ENCODE measurements at regions not wholly inside any gene's neighbourhood (a gene's known extent, or its start where the extent isn't known, plus 50 kb on each side); places are given as distances from the start of the nearest gene placed in this dataset.
"Not testable (repeated sequence)": the region's sequence is repeated elsewhere in the genome, so short reads cannot be mapped to it uniquely, and the experiment has no call there.

DNA sequence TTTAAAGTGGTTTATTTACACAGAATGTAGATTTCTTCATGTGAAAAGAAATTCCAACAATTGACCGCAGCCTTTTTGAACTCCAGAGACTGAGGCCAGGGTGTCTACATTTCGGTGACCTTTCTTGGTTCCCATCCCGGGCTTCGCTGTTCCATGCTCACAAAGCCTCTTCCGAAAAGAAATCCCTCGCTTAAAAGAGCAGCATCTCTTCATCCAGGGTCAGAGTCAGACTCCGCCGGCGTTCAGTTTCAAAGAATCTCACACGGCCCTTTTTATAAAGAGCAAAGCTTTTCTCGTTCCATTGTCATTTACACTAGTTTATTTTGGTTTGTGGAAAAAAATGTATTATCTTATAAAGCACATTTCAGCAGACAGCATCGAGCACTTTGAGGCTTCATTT is 530.6 kb upstream of the B3GAT1 start:
- DNase-seq = no peak

- DNase-seq = not testable (repeated sequence)
These were observed 530.0 kb upstream of the B3GAT1 start for GRCh38 chr11:134941936-134942600.

GRCh38 chr11:134941326-134941725 is 529.3 kb upstream of the B3GAT1 start:
- DNase-seq = no peak

DNA sequence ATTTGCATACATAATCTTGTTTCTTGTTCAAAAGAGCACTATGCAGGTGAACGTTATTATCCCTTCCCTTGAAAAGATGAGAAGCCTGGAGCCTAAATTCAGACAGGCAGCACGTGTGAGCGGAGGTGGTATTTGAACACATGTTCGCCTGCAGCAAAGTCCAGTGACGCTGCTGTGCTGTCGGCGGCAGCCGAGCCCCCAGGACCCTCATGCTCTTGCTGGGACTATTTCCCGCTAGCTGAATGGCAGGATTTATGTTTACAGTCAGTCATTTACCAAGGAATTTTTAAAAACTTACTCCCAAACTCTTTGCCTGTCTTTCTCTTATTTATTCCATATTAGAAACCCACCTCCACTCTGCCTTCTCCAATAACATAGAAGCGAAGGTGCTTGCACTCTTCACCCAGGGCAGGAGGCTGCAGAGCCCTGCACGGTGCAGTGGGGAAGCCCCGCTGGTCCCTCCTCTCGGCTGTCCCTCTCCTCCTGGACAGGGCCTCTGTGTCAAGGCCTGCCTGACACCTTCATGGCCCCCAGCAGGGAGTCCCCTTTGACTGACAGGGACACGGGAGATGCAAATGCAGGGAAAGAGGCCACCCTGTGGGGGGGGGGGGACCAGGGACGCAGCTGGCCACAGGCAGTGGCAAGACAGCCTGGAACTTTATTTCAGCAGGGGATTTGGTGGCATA is 528.5 kb upstream of the B3GAT1 start:
- no peak for DNase-seq

DNA sequence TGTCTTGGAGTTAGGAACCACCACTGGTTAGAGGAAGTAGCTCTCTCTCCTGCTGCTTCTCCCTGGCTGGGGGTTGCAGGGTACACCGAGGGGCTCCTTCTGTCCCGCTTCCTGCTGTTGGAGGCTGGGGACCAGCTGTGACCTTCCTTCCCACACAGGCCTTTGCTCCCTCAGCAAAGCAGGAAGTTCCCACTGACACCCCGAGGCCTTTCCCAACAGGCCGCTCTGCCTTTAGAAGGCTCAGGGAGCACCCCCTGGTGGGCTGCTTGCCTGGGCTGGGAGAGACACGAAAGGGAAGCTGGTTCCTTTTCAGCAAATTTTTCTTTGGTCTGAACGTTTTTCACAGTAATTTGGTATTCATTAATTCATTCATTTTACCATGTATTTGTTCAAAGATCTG is 527.9 kb upstream of the B3GAT1 start:
- no peak for DNase-seq

DNA sequence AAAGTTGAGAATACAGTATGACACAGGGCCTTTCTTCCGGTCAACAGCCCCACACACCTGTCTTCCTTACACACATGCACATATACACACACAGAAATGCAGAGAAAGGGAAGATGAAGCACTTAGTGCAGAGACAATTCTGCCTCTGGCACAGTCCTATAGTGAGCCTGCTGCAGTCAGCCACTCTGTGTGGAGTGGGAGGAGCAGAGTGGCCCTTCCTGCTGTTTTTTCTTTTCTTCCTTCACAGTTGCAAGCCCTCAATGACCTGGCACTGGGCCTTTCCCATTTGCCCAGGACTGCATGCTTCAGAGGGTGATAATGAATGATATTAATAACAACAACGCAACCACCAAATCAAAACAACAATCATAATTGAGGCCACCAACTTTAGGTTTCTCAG is 527.0 kb upstream of the B3GAT1 start:
- DNase-seq = no peak

- DNase-seq = no peak
These were observed 526.2 kb upstream of the B3GAT1 start for GRCh38 chr11:134938212-134938611.

DNA sequence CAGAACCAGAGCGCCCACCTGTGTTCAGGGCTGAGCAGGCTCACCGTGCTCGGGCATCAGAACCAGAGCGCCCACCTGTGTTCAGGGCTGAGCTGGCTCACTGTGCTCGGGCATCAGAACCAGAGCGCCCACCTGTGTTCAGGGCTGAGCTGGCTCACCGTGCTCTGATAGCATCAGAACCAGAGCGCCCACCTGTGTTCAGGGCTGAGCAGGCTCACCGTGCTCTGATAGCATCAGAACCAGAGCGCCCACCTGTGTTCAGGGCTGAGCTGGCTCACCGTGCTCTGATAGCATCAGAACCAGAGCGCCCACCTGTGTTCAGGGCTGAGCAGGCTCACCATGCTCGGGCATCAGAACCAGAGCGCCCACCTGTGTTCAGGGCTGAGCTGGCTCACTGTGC is 525.2 kb upstream of the B3GAT1 start:
- not testable (repeated sequence) for DNase-seq

DNA sequence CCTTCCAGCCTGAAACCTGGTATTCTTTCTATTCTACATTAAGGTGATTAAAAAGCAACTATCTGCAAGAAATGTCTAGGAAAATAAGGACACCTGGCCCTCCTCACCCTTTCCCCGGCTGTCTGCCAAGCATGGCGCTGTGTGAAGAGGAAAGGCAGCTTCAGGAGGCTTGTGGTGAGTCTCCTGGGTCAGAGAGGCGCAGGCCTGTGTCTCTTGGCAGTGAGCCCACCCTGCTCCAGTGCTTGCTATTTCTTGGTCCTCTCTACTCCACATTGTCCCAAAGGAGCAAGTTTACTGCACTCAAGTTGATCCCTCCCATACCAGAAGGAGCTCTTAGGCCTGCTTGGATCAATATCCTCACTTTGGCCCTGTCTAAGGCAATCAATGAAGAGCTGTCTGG is 520.7 kb upstream of the B3GAT1 start:
- no peak for DNase-seq

- DNase-seq = no peak
These were observed 513.4 kb upstream of the B3GAT1 start for GRCh38 chr11:134925432-134925831.

DNA sequence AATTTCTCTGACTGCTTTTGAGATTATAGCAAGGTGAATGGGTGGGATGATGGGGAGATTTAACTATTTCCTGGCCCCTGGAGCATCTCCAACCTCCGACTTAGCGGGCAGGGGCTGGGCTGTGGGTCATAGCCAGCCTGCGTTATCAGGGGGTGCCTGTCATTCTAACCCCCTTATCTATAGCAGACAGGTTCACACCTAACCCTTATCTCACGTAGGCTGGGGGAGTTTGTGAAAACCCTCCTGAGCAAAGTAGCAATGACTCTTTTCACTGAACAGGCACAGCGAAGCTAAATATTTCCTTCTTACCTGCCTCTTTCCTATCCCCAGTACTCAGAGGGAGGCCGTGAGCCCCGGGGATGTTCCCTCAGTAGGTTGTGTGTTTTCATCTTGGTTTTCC is 511.4 kb upstream of the B3GAT1 start:
- no peak for DNase-seq

- no peak for DNase-seq
These were observed 509.9 kb upstream of the B3GAT1 start for GRCh38 chr11:134921938-134922337.

DNA sequence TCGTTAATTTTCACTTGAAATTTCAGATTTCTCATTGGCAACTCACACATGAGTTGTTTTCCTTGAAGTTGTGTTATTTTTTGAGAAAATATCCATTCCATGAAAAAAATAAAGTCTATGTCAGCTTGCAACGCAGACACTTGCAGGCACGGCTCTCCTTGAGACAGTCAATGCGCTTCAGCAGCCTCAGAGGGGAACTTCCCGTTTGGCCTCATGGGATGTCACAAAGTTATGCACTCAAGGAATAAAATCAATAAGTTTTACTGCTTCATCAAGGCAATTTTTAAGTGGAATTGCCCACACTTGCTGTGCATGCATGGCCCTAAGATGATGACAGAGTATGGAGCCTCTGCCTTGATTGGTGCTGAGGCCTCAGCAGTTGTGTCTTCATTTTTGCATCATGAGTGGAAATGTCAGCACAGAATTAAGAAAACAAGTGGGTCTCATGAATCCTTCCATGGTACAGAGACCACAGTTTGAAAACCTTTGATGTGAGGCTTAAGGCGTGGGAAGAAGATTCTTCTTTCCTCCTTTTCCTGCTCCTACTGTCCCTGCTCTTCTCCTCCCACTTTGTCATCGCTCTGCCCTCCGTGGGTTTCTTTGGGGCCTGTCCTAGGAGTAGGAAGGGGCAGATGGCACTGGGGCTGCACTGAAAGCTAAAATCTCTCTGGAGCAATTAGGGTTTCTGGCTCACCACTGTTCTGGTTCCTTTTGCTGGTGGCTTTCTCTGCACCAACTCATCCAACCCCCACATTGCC is 509.0 kb upstream of the B3GAT1 start:
- no peak for DNase-seq

GRCh38 chr11:134916421-134917213 is 504.6 kb upstream of the B3GAT1 start:
- DNase-seq = no peak

- DNase-seq = no peak
These were observed 503.8 kb upstream of the B3GAT1 start for GRCh38 chr11:134915881-134916280.

DNA sequence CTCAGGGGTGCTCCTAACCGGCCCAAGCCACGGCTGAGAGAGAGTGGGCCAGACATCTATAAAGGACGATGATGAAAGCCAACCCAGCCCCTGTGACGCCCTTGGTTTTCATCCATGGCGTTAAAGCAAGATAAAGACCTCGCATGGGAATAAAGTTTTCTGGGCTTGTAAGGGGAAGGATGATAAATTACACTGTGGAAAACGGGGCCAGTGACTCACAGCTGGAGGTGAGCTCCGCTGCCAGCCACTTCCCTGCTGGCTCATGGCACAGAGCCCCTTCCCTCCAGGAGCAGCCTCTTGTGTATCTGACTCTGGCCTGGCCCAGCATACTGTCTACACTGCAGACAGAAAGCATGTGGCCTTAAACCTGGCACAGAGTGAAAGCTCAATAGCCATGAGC is 503.2 kb upstream of the B3GAT1 start:
- no peak for DNase-seq

- no peak for DNase-seq
These were observed 502.1 kb upstream of the B3GAT1 start for GRCh38 chr11:134913999-134914590.

DNA sequence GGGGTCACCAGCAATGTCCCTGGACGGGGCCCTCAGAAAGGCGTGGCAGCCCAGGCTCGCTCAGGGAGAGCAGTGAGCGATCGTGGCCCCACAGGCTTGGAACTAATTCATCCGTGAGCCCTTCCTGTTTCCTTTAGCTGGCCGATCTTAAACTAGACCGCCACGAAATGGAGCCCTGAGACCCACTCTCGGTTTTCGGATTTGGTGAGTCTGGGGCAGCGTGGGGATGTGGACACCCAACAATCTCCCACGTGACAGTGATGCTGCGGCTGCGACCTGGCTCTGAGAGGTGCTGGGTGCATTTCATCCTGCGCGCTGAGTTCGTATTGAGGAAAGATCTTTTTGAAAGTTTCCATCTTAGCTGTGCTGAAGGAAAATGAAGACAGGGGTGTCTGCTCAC is 501.3 kb upstream of the B3GAT1 start:
- DNase-seq = no peak

- DNase-seq = no peak
These were observed 499.6 kb upstream of the B3GAT1 start for GRCh38 chr11:134911514-134912180.

GRCh38 chr11:134908583-134908982 is 496.5 kb upstream of the B3GAT1 start:
- DNase-seq = no peak

DNA sequence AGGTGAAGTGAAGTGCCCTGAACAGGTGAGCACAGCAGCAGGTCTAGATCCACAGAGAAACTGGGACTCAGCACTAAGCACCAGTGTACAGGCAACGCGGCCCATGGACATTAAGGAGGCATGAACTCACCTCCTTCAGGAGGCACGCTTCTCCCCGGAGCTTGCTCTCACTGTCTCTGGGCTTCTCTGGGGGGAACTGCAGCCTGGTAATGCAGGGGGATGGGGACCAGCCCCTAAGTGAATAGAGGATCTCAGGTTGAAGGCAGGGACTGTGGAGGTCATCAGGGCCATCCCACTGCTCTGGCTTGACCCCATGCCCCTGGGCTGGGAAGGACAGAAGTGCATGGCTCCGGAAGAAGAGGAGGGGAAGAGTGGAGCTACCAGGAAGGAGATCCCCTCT is 495.6 kb upstream of the B3GAT1 start:
- DNase-seq = no peak

DNA sequence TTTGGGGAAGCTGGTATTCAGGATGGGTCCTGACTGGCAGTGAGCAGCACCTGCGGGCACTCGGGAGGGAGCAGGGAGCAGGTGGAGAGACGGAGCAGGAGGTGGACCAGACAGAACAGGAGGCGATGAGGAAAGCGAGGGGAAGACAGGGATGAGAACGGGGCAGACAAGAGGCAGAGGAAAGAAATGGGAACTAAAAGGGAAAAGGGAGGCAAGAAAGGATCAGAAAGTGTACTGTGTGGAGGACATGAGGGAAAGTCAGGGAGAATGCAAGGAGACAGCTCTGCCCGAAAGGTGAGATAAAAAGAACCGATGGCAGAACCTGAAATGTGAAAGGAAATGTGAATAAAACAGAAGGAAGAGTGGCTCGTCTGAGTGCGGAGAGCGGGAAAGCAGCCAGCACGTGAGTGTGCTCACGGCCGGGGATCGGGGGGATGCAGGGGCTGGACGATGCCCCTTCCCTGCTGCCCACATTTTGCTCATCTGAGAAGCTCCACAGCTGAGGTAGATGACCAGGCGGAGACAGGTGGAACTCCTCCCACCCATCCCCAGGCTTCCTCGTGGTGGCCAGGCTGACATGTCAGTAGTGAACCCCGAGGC is 494.4 kb upstream of the B3GAT1 start:
- no peak for DNase-seq
